ENCODE measurements at regions not wholly inside any gene's neighbourhood (a gene's known extent, or its start where the extent isn't known, plus 50 kb on each side); places are given as distances from the start of the nearest gene placed in this dataset.

DNA sequence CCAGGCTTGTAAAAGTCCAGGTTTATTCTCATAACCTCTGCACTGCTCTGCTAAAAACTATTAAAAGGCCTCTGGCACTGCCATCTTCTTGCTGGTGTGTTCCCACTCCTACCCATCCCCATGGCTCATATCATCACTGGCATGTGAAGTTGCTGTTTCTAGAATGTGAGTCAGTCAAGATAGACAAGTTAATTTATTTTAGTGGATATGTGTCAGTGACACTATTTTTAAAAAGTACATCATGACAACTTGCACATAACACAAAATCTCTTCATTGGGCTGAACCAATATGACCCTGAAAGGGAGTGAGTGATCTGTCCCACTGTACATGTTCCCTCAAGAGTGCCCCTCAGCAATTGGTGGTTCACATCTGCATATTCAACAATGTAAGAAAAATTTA lies 299.7 kb downstream of the NFIB start:
- no peak for DNase-seq
- no peaks in the 10 kb centered on the region for H3K9me3 ChIP-seq
- intact Hi-C loops (cut with DNase I) = no loop called here
- H3K4me3 ChIP-seq (replicated peaks in 1 of 3) = no peak overlapping the region
- no peaks in the 10 kb centered on the region for H3K36me3 ChIP-seq
- TF ChIP-seq, protein P1, sequence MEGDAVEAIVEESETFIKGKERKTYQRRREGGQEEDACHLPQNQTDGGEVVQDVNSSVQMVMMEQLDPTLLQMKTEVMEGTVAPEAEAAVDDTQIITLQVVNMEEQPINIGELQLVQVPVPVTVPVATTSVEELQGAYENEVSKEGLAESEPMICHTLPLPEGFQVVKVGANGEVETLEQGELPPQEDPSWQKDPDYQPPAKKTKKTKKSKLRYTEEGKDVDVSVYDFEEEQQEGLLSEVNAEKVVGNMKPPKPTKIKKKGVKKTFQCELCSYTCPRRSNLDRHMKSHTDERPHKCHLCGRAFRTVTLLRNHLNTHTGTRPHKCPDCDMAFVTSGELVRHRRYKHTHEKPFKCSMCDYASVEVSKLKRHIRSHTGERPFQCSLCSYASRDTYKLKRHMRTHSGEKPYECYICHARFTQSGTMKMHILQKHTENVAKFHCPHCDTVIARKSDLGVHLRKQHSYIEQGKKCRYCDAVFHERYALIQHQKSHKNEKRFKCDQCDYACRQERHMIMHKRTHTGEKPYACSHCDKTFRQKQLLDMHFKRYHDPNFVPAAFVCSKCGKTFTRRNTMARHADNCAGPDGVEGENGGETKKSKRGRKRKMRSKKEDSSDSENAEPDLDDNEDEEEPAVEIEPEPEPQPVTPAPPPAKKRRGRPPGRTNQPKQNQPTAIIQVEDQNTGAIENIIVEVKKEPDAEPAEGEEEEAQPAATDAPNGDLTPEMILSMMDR (IDR thresholded peaks at IDR 0.05) = no peak
- TF ChIP-seq POLR2A (IDR thresholded peaks at IDR 0.05) = no peak
- H3K27me3 ChIP-seq = no peaks in the 10 kb centered on the region
- H3K27ac ChIP-seq = no peak overlapping the region
- H3K4me1 ChIP-seq = peaks cover 8 to 12% of the 10 kb centered on the region in 2 donors

DNA sequence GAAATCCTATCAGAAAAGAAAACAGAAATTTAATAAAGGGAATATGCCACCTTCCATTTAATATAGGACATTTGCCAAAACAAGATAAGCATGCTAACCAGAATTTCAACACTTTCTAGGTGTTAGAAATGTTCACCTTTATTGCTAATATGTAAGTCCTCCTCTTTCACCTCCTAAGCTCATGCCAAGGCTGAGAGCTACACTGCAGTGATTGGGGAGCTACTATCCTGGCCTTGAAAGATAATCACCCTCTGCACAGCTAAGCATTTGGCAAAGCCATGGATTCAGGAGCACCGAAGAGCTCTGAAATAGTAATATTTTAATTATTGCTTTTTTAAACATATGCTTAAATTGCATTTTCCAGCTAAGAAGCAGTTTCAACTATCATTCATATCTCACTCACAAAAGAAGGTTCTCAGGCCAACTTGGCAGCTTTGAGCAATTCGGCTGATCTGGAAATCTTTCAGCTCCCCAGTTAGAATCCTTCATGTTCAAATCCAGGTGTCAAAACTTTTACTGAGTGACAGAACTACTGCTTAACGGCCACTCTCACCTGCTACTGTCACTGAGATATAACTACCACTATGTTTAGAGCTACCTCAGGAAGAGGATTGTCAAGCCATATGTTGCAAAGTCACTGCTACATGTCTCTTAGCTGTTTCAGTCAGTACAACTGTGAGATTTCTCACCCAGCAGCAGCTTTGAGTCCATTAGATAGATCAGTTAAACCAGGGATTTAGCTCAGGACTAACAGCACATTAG lies 302.0 kb downstream of the NFIB start:
- Histone ChIP-seq H3K36me3 (no peaks in the 10 kb centered on the region), H3K4me1 (peaks cover 8 to 12% of the 10 kb centered on the region in 2 donors), H3K27ac (no peak overlapping the region), H3K27me3 (no peaks in the 10 kb centered on the region), H3K9me3 (no peaks in the 10 kb centered on the region), H3K4me3 (replicated peaks in 1 of 3) (no peak overlapping the region)
- TF ChIP-seq, protein P1 (IDR thresholded peaks at IDR 0.05) = no peak
- no peak for TF ChIP-seq POLR2A (IDR thresholded peaks at IDR 0.05)
- no peak for DNase-seq
- intact Hi-C loops (cut with DNase I) = no loop called here
- WGBS, 2 donors = 64 to 86% methylated on average over 3 of the region's 3 CpGs

DNA sequence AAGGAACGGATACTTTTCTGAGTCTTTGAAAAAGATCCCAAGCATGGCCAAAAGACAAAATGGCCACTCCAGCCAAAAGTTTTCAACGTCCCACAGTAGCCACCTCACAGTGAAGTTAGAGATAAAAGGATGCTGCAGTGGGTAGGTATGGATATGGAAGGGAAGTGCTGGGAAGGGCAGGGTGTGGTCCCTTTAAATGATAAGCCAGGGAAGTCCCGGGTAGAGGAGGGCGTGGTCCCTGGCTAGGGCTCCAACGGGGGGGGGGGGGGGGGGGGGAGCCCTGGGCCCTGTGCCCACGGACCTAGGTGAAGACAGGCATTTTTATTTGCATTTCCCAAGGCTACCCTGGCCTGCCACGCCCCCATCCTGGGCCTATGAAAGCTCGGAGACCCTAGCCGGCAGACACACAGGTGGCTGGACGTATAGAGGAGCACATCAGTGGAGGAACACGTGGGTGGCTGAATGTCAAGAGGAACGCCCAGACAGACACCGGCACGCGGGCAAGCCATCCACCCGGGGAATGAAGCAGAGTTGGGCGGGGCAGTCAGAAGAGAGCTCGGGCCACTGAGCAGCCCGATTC lies 306.7 kb downstream of the NFIB start:
- WGBS, 2 donors = 81 to 82% methylated on average over 19 of the region's 19 CpGs
- no peaks in the 10 kb centered on the region for H3K36me3 ChIP-seq
- H3K4me3 ChIP-seq (replicated peaks in 1 of 3) = no peak overlapping the region
- H3K27ac ChIP-seq = no peak overlapping the region
- TF ChIP-seq, protein P1 (IDR thresholded peaks at IDR 0.05) = no peak
- no peak for TF ChIP-seq POLR2A (IDR thresholded peaks at IDR 0.05)
- intact Hi-C loops (cut with DNase I) = no loop called here
- DNase-seq = no peak
- H3K9me3 ChIP-seq = no peaks in the 10 kb centered on the region
- no peaks in the 10 kb centered on the region for H3K4me1 ChIP-seq
- no peaks in the 10 kb centered on the region for H3K27me3 ChIP-seq

DNA sequence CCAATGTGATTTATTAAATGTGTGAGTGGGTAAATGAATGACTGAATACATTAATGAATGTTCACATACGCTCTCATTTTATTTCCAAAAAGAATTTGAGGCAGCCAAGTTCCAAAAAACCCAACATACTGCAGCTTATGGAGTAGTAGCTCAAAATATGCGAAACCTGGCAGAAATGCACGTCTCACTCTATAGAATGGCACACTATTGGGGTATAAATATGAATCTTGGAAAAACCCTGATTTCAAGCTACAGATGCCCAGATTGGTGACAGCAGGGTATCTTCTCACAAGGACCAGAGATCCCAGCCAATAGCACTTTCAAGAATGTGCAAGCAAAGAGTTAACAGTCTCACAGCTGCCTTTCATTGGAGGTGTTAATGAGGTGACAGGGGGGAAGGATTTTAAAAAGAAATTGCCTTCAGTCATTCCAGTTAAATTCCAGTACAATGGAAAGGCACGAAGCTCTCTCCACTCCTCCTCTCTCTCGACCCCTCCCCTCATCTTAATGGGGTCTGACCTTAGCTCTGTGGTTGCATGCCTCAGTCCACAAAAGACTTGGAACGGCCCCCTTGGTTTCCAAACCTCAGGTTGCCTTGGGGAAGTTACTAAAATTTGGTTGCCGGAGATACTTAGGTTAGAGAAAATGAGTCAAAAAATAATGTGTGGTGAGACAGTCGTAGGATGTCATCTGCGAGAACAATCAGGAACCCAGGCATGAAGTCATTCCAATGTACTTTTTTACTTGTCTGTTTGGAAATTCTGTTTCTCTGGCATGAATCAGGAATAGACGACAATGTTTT lies 307.4 kb downstream of the NFIB start:
- no peak overlapping the region for H3K27ac ChIP-seq
- DNase-seq = no peak
- TF ChIP-seq, protein P1 (IDR thresholded peaks at IDR 0.05) = no peak
- no peak for TF ChIP-seq POLR2A (IDR thresholded peaks at IDR 0.05)
- intact Hi-C loops (cut with DNase I) = no loop called here
- WGBS, 2 donors = 81 to 89% methylated on average over 10 of the region's 10 CpGs
- H3K4me1 ChIP-seq = no peaks in the 10 kb centered on the region
- no peaks in the 10 kb centered on the region for H3K27me3 ChIP-seq
- H3K9me3 ChIP-seq = no peaks in the 10 kb centered on the region
- no peak overlapping the region for H3K4me3 ChIP-seq (replicated peaks in 1 of 3)
- H3K36me3 ChIP-seq = no peaks in the 10 kb centered on the region

DNA sequence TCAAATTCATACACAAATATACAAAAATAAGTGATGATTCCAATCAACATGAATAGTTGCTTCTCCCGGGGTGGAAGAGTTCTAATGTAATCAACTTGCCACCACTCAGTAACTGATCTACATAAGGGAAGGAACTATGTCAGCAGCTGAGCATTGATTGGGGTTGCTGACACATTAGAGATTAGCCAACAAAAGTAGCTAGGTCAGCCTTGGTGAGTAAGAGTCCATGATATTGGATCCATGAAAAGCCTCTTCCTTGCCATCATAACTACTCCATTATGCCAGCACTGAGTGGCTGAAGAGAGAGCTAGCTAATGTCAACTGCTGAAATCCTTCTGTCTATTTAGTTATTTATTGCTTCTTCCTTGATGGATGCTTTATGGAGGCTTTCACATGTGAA lies 309.8 kb downstream of the NFIB start:
- intact Hi-C loops (cut with DNase I) = no loop called here
- DNase-seq = no peak
- H3K36me3 ChIP-seq = no peaks in the 10 kb centered on the region
- H3K27ac ChIP-seq = no peak overlapping the region
- no peak for TF ChIP-seq POLR2A (IDR thresholded peaks at IDR 0.05)
- TF ChIP-seq, protein P1 (IDR thresholded peaks at IDR 0.05) = no peak
- WGBS, 2 donors = 92 to 100% methylated on average over 1 of the region's 1 CpG
- no peak overlapping the region for H3K4me3 ChIP-seq (replicated peaks in 1 of 3)
- no peaks in the 10 kb centered on the region for H3K4me1 ChIP-seq
- no peaks in the 10 kb centered on the region for H3K9me3 ChIP-seq
- H3K27me3 ChIP-seq = no peaks in the 10 kb centered on the region

All from thyroid gland (tissue), 4 donors.